ENCODE measurements at regions not wholly inside any gene's neighbourhood (a gene's known extent, or its start where the extent isn't known, plus 50 kb on each side); places are given as distances from the start of the nearest gene placed in this dataset.

- Histone ChIP-seq H3K27ac (ENCODE audit: low read length) (no peak overlapping the region), H3K4me3 (ENCODE audit: low read length) (no peak overlapping the region), H3F3A (ENCODE audit: insufficient read depth, low read length) (no peaks in the 10 kb centered on the region), H3K9me2 (replicated peaks; ENCODE audit: insufficient read depth, low read length) (no peaks in the 10 kb centered on the region), H3K79me2 (ENCODE audit: low read length) (no peaks in the 10 kb centered on the region), H3K4me2 (ENCODE audit: low read depth, low read length) (no peak overlapping the region), H3K9ac (ENCODE audit: low read length) (no peak overlapping the region), H4K20me1 (ENCODE audit: insufficient read depth, low read length) (no peaks in the 10 kb centered on the region), H3K36me3 (replicated peaks; ENCODE audit: insufficient read depth, low read length) (no peaks in the 10 kb centered on the region), H3K4me1 (ENCODE audit: low read length) (no peaks in the 10 kb centered on the region), H2AFZ (ENCODE audit: low read length) (no peak overlapping the region), H3K27me3 (replicated peaks; ENCODE audit: insufficient read depth, low read length) (no peaks in the 10 kb centered on the region), H3K9me3 (replicated peaks; ENCODE audit: insufficient read depth, low read length) (no peaks in the 10 kb centered on the region)
- DNase-seq: no peak
- TF ChIP-seq EZH2phosphoT487 (IDR thresholded peaks at IDR 0.05; ENCODE audit: low read length) (no peak), CTCF (IDR thresholded peaks at IDR 0.05; ENCODE audit: low read length) (no peak), EZH2 (optimal IDR thresholded peaks at IDR 0.05; ENCODE audit: low read depth, low read length) (no peak)
Measured at GRCh38 chr18:2441544-2441943, 129.8 kb downstream of the METTL4 start.

GRCh38 chr18:2442006-2442405 is 129.3 kb downstream of the METTL4 start:
- no peaks in the 10 kb centered on the region for H3K4me1 ChIP-seq (ENCODE audit: low read length)
- no peak overlapping the region for H3K9ac ChIP-seq (ENCODE audit: low read length)
- H3K9me3 ChIP-seq (replicated peaks; ENCODE audit: insufficient read depth, low read length): no peaks in the 10 kb centered on the region
- no peak overlapping the region for H2AFZ ChIP-seq (ENCODE audit: low read length)
- H3K4me3 ChIP-seq (ENCODE audit: low read length): no peak overlapping the region
- DNase-seq: no peak
- H3K36me3 ChIP-seq (replicated peaks; ENCODE audit: insufficient read depth, low read length): no peaks in the 10 kb centered on the region
- H3K4me2 ChIP-seq (ENCODE audit: low read depth, low read length): no peak overlapping the region
- H3K27ac ChIP-seq (ENCODE audit: low read length): no peak overlapping the region
- no peaks in the 10 kb centered on the region for H3K79me2 ChIP-seq (ENCODE audit: low read length)
- TF ChIP-seq CTCF (IDR thresholded peaks at IDR 0.05; ENCODE audit: low read length) (no peak), EZH2phosphoT487 (IDR thresholded peaks at IDR 0.05; ENCODE audit: low read length) (no peak), EZH2 (optimal IDR thresholded peaks at IDR 0.05; ENCODE audit: low read depth, low read length) (no peak)
- H3F3A ChIP-seq (ENCODE audit: insufficient read depth, low read length): no peaks in the 10 kb centered on the region
- H3K9me2 ChIP-seq (replicated peaks; ENCODE audit: insufficient read depth, low read length): no peaks in the 10 kb centered on the region
- no peaks in the 10 kb centered on the region for H4K20me1 ChIP-seq (ENCODE audit: insufficient read depth, low read length)
- H3K27me3 ChIP-seq (replicated peaks; ENCODE audit: insufficient read depth, low read length): no peaks in the 10 kb centered on the region

GRCh38 chr18:2442726-2443275 is 128.5 kb downstream of the METTL4 start:
- H3K4me2 ChIP-seq (ENCODE audit: low read depth, low read length): no peak overlapping the region
- H3K9ac ChIP-seq (ENCODE audit: low read length): no peak overlapping the region
- no peak overlapping the region for H3K4me3 ChIP-seq (ENCODE audit: low read length)
- H3K27me3 ChIP-seq (replicated peaks; ENCODE audit: insufficient read depth, low read length): no peaks in the 10 kb centered on the region
- no peaks in the 10 kb centered on the region for H3K36me3 ChIP-seq (replicated peaks; ENCODE audit: insufficient read depth, low read length)
- H3K9me3 ChIP-seq (replicated peaks; ENCODE audit: insufficient read depth, low read length): no peaks in the 10 kb centered on the region
- no peak overlapping the region for H3K27ac ChIP-seq (ENCODE audit: low read length)
- H3K79me2 ChIP-seq (ENCODE audit: low read length): no peaks in the 10 kb centered on the region
- no peaks in the 10 kb centered on the region for H3K4me1 ChIP-seq (ENCODE audit: low read length)
- H2AFZ ChIP-seq (ENCODE audit: low read length): no peak overlapping the region
- DNase-seq: no peak
- no peaks in the 10 kb centered on the region for H4K20me1 ChIP-seq (ENCODE audit: insufficient read depth, low read length)
- no peaks in the 10 kb centered on the region for H3K9me2 ChIP-seq (replicated peaks; ENCODE audit: insufficient read depth, low read length)
- H3F3A ChIP-seq (ENCODE audit: insufficient read depth, low read length): no peaks in the 10 kb centered on the region
- TF ChIP-seq EZH2phosphoT487 (IDR thresholded peaks at IDR 0.05; ENCODE audit: low read length): no peak
- TF ChIP-seq EZH2 (optimal IDR thresholded peaks at IDR 0.05; ENCODE audit: low read depth, low read length): no peak
- no peak for TF ChIP-seq CTCF (IDR thresholded peaks at IDR 0.05; ENCODE audit: low read length)
